Uterus (tissue), 3 donors: ENCODE measurements at regions not wholly inside any gene's neighbourhood (a gene's known extent, or its start where the extent isn't known, plus 50 kb on each side); places are given as distances from the start of the nearest gene placed in this dataset.

Experiments
- DNase-seq, 2 donors: peaks; one replicate each; pipeline ENCODE4 v3.0.0-alpha.2; 2019 to 2020
- H3K27ac ChIP-seq, 2 donors: fragments of 200-600 bp; sonication (generic); 1 replicate in 1 of 2; 2 replicates in 1 of 2; pipeline ENCODE4 v1.5.1; 2016 to 2018
- H3K27me3 ChIP-seq, 2 donors: fragments of 200-600 bp; sonication (generic); one replicate each; pipeline ENCODE4 v1.5.1; 2018 to 2019; ENCODE audit warnings: control low read depth in 1 of 2
- H3K36me3 ChIP-seq, 2 donors: fragments of 200-600 bp; sonication (generic); one replicate each; pipeline ENCODE4 v1.5.1; 2019; ENCODE audit warnings: control low read depth in 1 of 2
- H3K4me1 ChIP-seq, 2 donors: fragments of 200-600 bp; sonication (generic); one replicate each; pipeline ENCODE4 v1.5.1; 2018 to 2019; ENCODE audit warnings: control low read depth in 1 of 2
- H3K4me3 ChIP-seq, 2 donors: fragments of 200-600 bp; sonication (generic); 1 replicate in 1 of 2; 2 replicates in 1 of 2; pipeline ENCODE4 v1.5.1; 2018 to 2019; ENCODE audit warnings: mild to moderate bottlenecking in 1 of 2
- H3K9me3 ChIP-seq, 2 donors: fragments of 200-600 bp; sonication (generic); one replicate each; pipeline ENCODE4 v1.5.1; 2019; ENCODE audit warnings: control low read depth in 1 of 2
- POLR2A ChIP-seq, 2 donors: fragments of 450-650 bp; IDR thresholded peaks; one replicate each; pipeline ENCODE4 v1.6.1; 2016; ENCODE audit warnings: antibody characterized with exemption in 2 of 2, mild to moderate bottlenecking in 1 of 2, moderate library complexity in 1 of 2
- intact Hi-C: fragments of 100-400 bp; cut with DNase I; formaldehyde crosslinking; loops from one replicate; pipeline ENCODE4 v1.15.1; 2023; ENCODE audit warnings: low total_unique reads
- TF ChIP-seq, protein P1 (sequence below), 4 experiments: fragments of 200-600 bp in 2 of 4; fragments of 450-650 bp in 2 of 4; sonication (generic) in 2 of 4; IDR thresholded peaks; one replicate each; pipeline ENCODE4 v1.5.1; 2016 to 2019; ENCODE audit warnings: antibody characterized with exemption in 4 of 4, mild to moderate bottlenecking in 2 of 4, moderate library complexity in 1 of 4
- donor health status: DM: yes; HTN: yes; CAD: no.

DNA sequence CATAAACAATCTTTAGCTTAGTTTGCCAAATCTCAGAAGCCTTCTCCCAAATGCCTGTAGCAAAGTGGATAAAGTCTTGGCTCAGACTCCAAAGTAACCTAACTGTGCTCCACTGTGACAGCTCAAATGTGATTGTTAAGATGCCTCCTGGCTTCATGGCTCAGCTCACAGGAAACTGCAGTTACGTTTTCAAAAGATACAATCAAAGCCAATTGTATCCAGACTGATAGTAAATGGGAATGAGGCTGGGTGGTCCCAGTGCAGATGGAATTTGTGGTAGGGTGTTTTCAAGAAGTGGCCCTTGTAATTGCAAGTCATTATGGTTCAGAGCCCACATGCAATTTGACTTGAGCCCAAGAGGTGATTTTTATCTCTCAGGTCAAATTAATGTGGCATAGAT lies 151.2 kb upstream of the TAB2 start:
- no peaks in the 10 kb centered on the region for H3K4me1 ChIP-seq
- no peaks in the 10 kb centered on the region for H3K27me3 ChIP-seq
- no peak for DNase-seq
- no peaks in the 10 kb centered on the region for H3K36me3 ChIP-seq
- TF ChIP-seq, protein P1, sequence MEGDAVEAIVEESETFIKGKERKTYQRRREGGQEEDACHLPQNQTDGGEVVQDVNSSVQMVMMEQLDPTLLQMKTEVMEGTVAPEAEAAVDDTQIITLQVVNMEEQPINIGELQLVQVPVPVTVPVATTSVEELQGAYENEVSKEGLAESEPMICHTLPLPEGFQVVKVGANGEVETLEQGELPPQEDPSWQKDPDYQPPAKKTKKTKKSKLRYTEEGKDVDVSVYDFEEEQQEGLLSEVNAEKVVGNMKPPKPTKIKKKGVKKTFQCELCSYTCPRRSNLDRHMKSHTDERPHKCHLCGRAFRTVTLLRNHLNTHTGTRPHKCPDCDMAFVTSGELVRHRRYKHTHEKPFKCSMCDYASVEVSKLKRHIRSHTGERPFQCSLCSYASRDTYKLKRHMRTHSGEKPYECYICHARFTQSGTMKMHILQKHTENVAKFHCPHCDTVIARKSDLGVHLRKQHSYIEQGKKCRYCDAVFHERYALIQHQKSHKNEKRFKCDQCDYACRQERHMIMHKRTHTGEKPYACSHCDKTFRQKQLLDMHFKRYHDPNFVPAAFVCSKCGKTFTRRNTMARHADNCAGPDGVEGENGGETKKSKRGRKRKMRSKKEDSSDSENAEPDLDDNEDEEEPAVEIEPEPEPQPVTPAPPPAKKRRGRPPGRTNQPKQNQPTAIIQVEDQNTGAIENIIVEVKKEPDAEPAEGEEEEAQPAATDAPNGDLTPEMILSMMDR (IDR thresholded peaks at IDR 0.05): no peak
- no peak for TF ChIP-seq POLR2A (IDR thresholded peaks at IDR 0.05)
- H3K9me3 ChIP-seq: no peaks in the 10 kb centered on the region
- intact Hi-C loops: no loop called here
- H3K27ac ChIP-seq: no peak overlapping the region
- no peak overlapping the region for H3K4me3 ChIP-seq

DNA sequence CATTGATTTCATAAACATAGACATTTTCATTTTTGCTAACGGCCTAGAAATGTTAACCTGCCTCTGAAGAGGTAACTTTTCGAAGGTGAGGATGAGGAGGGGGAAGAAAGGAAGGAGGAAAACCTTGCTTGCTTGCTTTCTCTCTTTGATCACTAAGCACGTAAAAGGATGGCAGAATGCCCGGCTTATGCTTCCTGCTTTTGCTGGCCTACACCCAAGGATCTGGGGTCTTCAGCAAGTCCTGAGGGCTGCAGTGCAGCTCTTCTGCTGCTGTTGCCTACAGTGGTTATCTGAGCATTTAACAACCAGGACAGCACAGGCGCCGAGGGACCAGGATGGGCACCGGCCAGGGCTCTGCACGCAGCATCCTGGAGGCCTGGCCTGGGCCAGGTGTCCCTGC lies 150.8 kb upstream of the TAB2 start:
- intact Hi-C loops: no loop called here

DNA sequence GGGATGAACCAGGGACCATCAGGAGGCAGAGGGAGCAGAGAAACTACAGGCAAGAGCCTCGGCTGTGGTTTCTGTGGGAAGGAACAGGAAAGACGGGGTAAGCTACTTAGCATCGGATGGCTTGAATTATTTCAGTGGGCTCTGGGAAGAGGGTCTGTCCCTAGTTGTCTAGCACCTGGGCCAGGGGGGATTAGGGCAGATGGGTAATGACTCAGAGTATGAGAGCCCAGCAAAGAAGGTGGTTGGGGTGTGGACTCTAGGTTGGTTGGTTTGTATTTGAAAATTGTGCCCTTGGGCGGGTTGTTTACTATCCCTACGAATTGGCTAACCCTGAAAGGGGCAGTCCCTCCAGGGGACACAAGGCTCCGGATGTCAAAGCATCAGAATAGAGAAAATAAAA lies 148.5 kb upstream of the TAB2 start:
- H3K36me3 ChIP-seq: no peaks in the 10 kb centered on the region
- intact Hi-C loops: no loop called here
- no peaks in the 10 kb centered on the region for H3K27me3 ChIP-seq
- no peak overlapping the region for H3K27ac ChIP-seq
- DNase-seq: no peak
- H3K9me3 ChIP-seq: no peaks in the 10 kb centered on the region
- TF ChIP-seq POLR2A (IDR thresholded peaks at IDR 0.05): no peak
- TF ChIP-seq, protein P1 (IDR thresholded peaks at IDR 0.05): no peak
- H3K4me1 ChIP-seq: no peaks in the 10 kb centered on the region
- H3K4me3 ChIP-seq: no peak overlapping the region

More for the DNA sequence above, 150.8 kb upstream of the TAB2 start:
- Histone ChIP-seq H3K9me3 (no peaks in the 10 kb centered on the region), H3K36me3 (no peaks in the 10 kb centered on the region), H3K4me1 (no peaks in the 10 kb centered on the region), H3K27ac (no peak overlapping the region), H3K4me3 (no peak overlapping the region), H3K27me3 (no peaks in the 10 kb centered on the region)
- TF ChIP-seq, protein P1 (IDR thresholded peaks at IDR 0.05): no peak
- TF ChIP-seq POLR2A (IDR thresholded peaks at IDR 0.05): no peak
- no peak for DNase-seq

DNA sequence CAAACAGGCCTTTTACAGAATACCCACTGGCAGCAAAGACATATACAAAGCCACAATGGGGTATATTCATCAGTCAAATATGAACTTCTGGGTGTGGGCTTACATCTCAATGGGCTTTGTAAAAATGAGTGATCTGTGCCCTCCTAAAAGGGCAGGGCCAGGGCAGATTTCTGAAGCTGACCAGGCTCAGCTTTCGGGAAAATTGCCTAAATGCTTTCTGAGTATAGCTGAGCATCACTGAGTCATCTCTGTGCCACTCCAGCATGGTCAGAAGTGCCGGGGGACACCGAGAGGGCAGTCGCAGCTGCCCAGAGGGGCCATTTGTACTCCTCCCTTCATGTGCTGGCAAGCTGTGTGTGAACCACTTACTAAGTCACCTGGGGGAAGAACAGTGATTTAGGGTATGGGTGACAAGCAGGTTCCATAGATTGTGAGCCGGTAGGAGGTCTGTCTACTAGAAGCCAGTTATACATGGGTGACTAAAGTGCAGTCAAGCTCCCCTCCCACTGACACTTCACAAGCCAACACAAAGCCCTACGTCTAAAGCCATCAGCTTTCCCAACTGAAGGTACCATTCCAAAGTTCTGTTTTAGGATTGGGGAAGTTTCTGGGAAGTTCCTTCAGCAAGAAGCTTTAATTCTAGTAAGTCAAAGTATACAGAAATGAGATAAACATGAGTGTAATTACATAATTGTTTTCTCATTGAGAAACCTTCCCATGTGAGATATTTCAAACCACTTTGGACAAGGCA lies 147.6 kb upstream of the TAB2 start:
- Histone ChIP-seq H3K27ac (peak overlapping the region in 1 of 2 donors; percentile 26), H3K36me3 (no peaks in the 10 kb centered on the region), H3K4me1 (no peaks in the 10 kb centered on the region), H3K27me3 (no peaks in the 10 kb centered on the region), H3K4me3 (no peak overlapping the region), H3K9me3 (no peaks in the 10 kb centered on the region)
- DNase-seq: peak in 1 of 2 donors; percentile 23
- intact Hi-C loops: no loop called here
- no peak for TF ChIP-seq POLR2A (IDR thresholded peaks at IDR 0.05)
- TF ChIP-seq, protein P1 (IDR thresholded peaks at IDR 0.05): no peak

DNA sequence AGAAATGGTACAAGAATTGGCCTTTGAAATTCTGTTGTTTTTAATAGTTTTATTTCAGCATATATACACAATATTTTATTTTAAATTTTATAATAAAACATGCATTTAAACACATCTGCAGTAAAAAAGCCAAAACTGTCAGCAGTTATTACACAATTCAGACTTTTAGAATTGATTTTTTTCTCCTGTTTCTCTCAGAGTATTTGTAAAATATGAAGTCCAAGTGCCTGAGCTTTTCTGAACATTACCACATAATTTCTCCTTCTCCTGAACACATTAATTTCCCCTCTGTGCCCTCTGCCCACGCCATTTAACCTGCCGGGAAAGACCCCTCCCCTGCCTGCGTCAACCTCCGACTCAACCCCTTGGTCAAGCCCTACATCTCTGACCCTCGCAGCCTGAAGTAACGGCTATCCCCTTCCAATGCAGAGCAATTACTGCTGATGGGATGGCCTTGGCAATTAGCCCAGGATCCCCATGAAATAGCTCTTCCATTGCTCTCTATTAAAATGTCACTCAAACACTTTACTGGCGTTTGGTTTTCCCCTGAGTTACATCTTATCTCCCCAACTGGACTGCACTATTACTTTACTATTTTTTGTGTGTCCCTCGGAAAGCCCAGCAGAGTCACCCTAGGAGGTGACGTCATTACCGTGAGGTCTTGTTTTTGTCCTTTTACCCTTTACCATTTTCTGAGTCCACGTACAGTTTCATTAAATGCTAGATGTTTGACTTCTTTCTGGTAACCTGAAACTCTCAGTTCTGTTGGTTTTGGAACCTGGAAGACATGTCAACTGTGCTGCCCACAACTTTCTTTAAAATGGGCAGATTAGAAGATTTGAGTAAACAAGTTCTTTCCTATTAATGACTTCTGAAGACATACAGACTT lies 146.7 kb upstream of the TAB2 start:
- Histone ChIP-seq H3K4me3 (no peak overlapping the region), H3K9me3 (no peaks in the 10 kb centered on the region), H3K27ac (peak overlapping the region in 1 of 2 donors; percentile 57), H3K4me1 (no peaks in the 10 kb centered on the region), H3K27me3 (no peaks in the 10 kb centered on the region), H3K36me3 (no peaks in the 10 kb centered on the region)
- DNase-seq: peak; percentile 44 to 68
- no peak for TF ChIP-seq POLR2A (IDR thresholded peaks at IDR 0.05)
- TF ChIP-seq, protein P1 (IDR thresholded peaks at IDR 0.05): no peak
- intact Hi-C loops: no loop called here
